ENCODE measurements at regions not wholly inside any gene's neighbourhood (a gene's known extent, or its start where the extent isn't known, plus 50 kb on each side); places are given as distances from the start of the nearest gene placed in this dataset.

DNA sequence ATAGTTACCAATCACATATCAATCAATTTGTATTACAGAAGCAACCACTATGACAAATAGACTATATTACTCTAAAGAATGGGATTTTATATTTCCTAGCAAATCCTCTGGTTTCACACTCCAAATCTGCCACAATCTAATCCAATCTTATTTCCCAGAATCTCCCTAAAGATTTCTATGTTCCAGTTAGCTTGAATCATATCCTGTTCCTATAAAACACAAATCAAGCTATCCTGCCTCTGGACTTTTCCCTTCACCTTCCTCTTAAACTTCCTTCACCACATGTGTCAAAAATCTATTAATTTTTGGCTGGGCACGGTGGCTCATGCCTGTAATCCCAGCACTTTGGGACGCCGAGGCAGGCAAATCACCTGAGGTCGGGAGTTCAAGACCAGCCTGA, 50.0 kb downstream of the PIK3C2A start:
- no peak overlapping the region for H3K4me2 ChIP-seq (ENCODE audit: insufficient read depth, low read length)
- in situ Hi-C loops (cut with MboI) (no loop called here), intact Hi-C loops (cut with micrococcal nuclease) (no loop called here)
- no peak overlapping the region for H2AFZ ChIP-seq (ENCODE audit: low read depth, low read length)
- H3K9me1 ChIP-seq (ENCODE audit: control insufficient read depth, insufficient read depth, low read length): no peaks in the 10 kb centered on the region
- TF ChIP-seq SREBF1 (IDR thresholded peaks at IDR 0.05; ENCODE audit: borderline replicate concordance, low read depth, low read length): no peak
- TF ChIP-seq, protein P1, sequence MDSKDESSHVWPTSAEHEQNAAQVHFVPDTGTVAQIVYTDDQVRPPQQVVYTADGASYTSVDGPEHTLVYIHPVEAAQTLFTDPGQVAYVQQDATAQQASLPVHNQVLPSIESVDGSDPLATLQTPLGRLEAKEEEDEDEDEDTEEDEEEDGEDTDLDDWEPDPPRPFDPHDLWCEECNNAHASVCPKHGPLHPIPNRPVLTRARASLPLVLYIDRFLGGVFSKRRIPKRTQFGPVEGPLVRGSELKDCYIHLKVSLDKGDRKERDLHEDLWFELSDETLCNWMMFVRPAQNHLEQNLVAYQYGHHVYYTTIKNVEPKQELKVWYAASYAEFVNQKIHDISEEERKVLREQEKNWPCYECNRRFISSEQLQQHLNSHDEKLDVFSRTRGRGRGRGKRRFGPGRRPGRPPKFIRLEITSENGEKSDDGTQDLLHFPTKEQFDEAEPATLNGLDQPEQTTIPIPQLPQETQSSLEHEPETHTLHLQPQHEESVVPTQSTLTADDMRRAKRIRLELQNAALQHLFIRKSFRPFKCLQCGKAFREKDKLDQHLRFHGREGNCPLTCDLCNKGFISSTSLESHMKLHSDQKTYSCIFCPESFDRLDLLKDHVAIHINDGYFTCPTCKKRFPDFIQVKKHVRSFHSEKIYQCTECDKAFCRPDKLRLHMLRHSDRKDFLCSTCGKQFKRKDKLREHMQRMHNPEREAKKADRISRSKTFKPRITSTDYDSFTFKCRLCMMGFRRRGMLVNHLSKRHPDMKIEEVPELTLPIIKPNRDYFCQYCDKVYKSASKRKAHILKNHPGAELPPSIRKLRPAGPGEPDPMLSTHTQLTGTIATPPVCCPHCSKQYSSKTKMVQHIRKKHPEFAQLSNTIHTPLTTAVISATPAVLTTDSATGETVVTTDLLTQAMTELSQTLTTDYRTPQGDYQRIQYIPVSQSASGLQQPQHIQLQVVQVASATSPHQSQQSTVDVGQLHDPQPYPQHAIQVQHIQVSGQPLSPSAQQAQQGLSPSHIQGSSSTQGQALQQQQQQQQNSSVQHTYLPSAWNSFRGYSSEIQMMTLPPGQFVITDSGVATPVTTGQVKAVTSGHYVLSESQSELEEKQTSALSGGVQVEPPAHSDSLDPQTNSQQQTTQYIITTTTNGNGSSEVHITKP (IDR thresholded peaks at IDR 0.05; ENCODE audit: partially characterized antibody): no peak
- TF ChIP-seq, protein P2, sequence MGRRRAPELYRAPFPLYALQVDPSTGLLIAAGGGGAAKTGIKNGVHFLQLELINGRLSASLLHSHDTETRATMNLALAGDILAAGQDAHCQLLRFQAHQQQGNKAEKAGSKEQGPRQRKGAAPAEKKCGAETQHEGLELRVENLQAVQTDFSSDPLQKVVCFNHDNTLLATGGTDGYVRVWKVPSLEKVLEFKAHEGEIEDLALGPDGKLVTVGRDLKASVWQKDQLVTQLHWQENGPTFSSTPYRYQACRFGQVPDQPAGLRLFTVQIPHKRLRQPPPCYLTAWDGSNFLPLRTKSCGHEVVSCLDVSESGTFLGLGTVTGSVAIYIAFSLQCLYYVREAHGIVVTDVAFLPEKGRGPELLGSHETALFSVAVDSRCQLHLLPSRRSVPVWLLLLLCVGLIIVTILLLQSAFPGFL (CRISPR knock-in tag; IDR thresholded peaks at IDR 0.05): no peak
- TF ChIP-seq, protein P3, sequence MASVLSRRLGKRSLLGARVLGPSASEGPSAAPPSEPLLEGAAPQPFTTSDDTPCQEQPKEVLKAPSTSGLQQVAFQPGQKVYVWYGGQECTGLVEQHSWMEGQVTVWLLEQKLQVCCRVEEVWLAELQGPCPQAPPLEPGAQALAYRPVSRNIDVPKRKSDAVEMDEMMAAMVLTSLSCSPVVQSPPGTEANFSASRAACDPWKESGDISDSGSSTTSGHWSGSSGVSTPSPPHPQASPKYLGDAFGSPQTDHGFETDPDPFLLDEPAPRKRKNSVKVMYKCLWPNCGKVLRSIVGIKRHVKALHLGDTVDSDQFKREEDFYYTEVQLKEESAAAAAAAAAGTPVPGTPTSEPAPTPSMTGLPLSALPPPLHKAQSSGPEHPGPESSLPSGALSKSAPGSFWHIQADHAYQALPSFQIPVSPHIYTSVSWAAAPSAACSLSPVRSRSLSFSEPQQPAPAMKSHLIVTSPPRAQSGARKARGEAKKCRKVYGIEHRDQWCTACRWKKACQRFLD (CRISPR knock-in tag; IDR thresholded peaks at IDR 0.05): no peak
- DNase-seq (ENCODE audit: extremely low read depth in 1 of 4, low spot score in 3 of 4) (no peak), FAIRE-seq (no peak), ATAC-seq (no peak)
- no peaks in the 10 kb centered on the region for H3K9me3 ChIP-seq (replicated peaks; ENCODE audit: control insufficient read depth, insufficient read depth, low read depth, low read length)
- ChIA-PET CTCF (ENCODE audit: low intra/inter-chr PET ratio) (no interaction called here), POLR2A (no interaction called here)
- H3K27ac ChIP-seq (ENCODE audit: extremely low read depth, low read depth, low read length): no peak overlapping the region
- BruUV-seq (replicated peaks): no TSS peak
- 0 out of 2 replicates have a peak, but pooled peaks cover 3% of the 10 kb centered on the region for H4K20me1 ChIP-seq (replicated peaks; ENCODE audit: control insufficient read depth, insufficient read depth, low read length)
- H3K4me1 ChIP-seq (replicated peaks in 1 of 2; ENCODE audit: control insufficient read depth in 2 of 2, insufficient read depth in 2 of 2, low read length in 2 of 2): peaks cover 2 to 12% of the 10 kb centered on the region in 2 experiments; a peak in 4 of 5 replicates
- H3K79me2 ChIP-seq (ENCODE audit: control insufficient read depth, insufficient read depth, low read length): peaks cover 23% of the 10 kb centered on the region; the same call in 2 of the 3 replicates
- H3K36me3 ChIP-seq (ENCODE audit: control insufficient read depth, insufficient read depth, low read length): peaks cover 14% of the 10 kb centered on the region; the same call in 2 of the 3 replicates
- no peak overlapping the region for H3K4me3 ChIP-seq
- WGBS (ENCODE audit: insufficient coverage, low coverage, missing lambda C conversion rate): 87% methylated on average over 4 of the region's 4 CpGs
- no peak overlapping the region for H3K9ac ChIP-seq (ENCODE audit: insufficient read depth in 1 of 2, low read depth in 2 of 2, low read length in 2 of 2)
- H3K27me3 ChIP-seq (ENCODE audit: control insufficient read depth in 2 of 2, insufficient read depth in 2 of 2, low read length in 2 of 2): no peaks in the 10 kb centered on the region

Data from K562 (cell line).